ENCODE measurements at regions not wholly inside any gene's neighbourhood (a gene's known extent, or its start where the extent isn't known, plus 50 kb on each side); places are given as distances from the start of the nearest gene placed in this dataset.

DNA sequence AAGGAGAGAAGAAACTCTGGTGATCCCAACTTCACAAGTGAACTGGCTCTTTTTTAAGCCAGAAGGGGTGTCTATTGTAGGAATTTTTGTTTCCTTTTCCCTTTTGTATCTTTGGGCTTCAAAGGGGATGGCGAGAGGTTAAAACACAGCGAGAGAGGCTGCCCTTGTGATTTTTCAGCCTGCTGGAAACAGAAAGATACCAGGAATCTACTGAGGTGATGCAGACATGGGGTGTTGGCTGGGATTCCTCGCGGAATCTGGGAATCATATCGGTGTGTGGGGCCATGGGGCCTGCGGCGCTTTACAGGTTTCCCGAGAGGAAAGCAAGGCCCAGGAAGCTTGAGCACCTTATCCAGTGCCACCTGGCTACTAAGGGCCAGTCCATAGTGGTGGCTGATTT lies 99.4 kb upstream of the STX18 start:
- TF ChIP-seq ZNF24 (IDR thresholded peaks at IDR 0.05) (no peak), POLR2A (IDR thresholded peaks at IDR 0.05; ENCODE audit: low read depth, low read length) (no peak), MTA2 (IDR thresholded peaks at IDR 0.05; ENCODE audit: low read depth) (no peak)
- TF ChIP-seq, protein P1, sequence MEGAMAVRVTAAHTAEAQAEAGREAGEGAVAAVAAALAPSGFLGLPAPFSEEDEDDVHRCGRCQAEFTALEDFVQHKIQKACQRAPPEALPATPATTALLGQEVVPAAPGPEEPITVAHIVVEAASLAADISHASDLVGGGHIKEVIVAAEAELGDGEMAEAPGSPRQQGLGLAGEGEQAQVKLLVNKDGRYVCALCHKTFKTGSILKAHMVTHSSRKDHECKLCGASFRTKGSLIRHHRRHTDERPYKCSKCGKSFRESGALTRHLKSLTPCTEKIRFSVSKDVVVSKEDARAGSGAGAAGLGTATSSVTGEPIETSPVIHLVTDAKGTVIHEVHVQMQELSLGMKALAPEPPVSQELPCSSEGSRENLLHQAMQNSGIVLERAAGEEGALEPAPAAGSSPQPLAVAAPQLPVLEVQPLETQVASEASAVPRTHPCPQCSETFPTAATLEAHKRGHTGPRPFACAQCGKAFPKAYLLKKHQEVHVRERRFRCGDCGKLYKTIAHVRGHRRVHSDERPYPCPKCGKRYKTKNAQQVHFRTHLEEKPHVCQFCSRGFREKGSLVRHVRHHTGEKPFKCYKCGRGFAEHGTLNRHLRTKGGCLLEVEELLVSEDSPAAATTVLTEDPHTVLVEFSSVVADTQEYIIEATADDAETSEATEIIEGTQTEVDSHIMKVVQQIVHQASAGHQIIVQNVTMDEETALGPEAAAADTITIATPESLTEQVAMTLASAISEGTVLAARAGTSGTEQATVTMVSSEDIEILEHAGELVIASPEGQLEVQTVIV (IDR thresholded peaks at IDR 0.05; ENCODE audit: borderline replicate concordance, partially characterized antibody): no peak

All from GM12878 (cell line).